Esophagus squamous epithelium (tissue), 4 donors: ENCODE measurements at regions not wholly inside any gene's neighbourhood (a gene's known extent, or its start where the extent isn't known, plus 50 kb on each side); places are given as distances from the start of the nearest gene placed in this dataset.

Experiments used
- POLR2A ChIP-seq, 4 donors: fragments of 450-650 bp; IDR thresholded peaks; one replicate each; pipeline ENCODE4 v1.6.1; 2017; ENCODE audit warnings: antibody characterized with exemption in 4 of 4, mild to moderate bottlenecking in 4 of 4, moderate library complexity in 3 of 4
- TF ChIP-seq, protein P1 (sequence below), 6 experiments: fragments of 450-650 bp in 4 of 6; fragments of 200-600 bp in 2 of 6; sonication (generic) in 2 of 6; IDR thresholded peaks; one replicate each; pipeline ENCODE4 v1.5.1; 2016 to 2019; ENCODE audit warnings: antibody characterized with exemption in 6 of 6, mild to moderate bottlenecking in 4 of 6, moderate library complexity in 4 of 6

DNA sequence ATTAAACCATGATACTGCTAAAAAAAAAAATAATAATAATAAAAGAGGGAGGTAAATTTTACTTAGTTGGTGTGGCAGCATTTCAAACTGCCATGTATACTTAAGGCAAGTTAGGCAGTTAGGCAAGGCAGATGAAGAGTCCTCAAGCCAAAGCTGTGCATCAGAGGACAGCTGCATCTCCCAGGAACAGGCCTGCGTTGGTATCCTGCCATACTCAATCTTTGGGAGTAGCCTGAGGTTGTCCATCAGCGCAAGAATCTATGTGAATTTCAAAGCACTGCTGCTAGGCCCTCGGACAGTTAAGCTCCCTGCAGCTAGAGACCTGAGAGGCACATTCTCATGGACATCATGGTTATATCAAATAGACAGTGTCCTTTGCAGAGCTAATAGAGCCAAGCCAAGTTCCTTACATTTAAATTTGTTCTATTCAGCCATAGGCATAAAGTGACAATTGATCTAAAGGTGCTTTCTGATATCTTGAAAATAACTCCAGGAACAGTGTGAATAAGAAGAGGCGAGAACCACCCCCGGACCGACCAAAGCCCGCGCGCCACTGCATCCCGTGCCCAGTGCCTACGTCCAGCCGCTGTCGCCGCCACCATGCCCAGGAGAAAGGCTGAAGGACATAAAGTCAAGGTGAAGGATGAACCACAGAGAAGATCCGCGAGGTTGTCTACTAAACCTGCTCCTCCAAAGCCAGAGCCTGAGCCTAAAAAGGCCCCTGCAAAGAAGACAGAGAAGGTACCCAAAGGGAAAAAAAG, 310.6 kb downstream of the SEMA3D start:
- no peak for TF ChIP-seq POLR2A (IDR thresholded peaks at IDR 0.05)
- TF ChIP-seq, protein P1, sequence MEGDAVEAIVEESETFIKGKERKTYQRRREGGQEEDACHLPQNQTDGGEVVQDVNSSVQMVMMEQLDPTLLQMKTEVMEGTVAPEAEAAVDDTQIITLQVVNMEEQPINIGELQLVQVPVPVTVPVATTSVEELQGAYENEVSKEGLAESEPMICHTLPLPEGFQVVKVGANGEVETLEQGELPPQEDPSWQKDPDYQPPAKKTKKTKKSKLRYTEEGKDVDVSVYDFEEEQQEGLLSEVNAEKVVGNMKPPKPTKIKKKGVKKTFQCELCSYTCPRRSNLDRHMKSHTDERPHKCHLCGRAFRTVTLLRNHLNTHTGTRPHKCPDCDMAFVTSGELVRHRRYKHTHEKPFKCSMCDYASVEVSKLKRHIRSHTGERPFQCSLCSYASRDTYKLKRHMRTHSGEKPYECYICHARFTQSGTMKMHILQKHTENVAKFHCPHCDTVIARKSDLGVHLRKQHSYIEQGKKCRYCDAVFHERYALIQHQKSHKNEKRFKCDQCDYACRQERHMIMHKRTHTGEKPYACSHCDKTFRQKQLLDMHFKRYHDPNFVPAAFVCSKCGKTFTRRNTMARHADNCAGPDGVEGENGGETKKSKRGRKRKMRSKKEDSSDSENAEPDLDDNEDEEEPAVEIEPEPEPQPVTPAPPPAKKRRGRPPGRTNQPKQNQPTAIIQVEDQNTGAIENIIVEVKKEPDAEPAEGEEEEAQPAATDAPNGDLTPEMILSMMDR (IDR thresholded peaks at IDR 0.05): no peak
